Neural cell (in vitro differentiated cells): ENCODE measurements at regions not wholly inside any gene's neighbourhood (a gene's known extent, or its start where the extent isn't known, plus 50 kb on each side); places are given as distances from the start of the nearest gene placed in this dataset.

Experiments used
- H2AFZ ChIP-seq: fragments of 200-600, 300-800 bp; sonication (generic), shearing (Covaris generic); 2 replicates; pipeline ENCODE4 v1.6.0; 2014; ENCODE audit warnings: low read depth, mild to moderate bottlenecking, antibody characterized with exemption, low read length, moderate library complexity
- H3F3A ChIP-seq: fragments of 200-600 bp; shearing (Covaris generic); 2 replicates; pipeline ENCODE4 v1.6.1; 2016; ENCODE audit warnings: mild to moderate bottlenecking, moderate library complexity, mixed read lengths, antibody characterized with exemption, low read length; ENCODE audit not compliant: insufficient read depth, poor library complexity, severe bottlenecking
- H3K27ac ChIP-seq: fragments of 200-600, 300-800 bp; sonication (generic), shearing (Covaris generic); 2 replicates; pipeline ENCODE4 v1.5.1; 2014; ENCODE audit warnings: mild to moderate bottlenecking, low read length, moderate library complexity
- H3K27me3 ChIP-seq: fragments of 300-800, 200-600 bp; sonication (generic), shearing (Covaris generic); 2 replicates; pipeline ENCODE4 v1.6.0; 2014; ENCODE audit warnings: mild to moderate bottlenecking, low read depth, low read length, moderate library complexity; ENCODE audit not compliant: insufficient read depth
- H3K36me3 ChIP-seq: fragments of 300-800, 200-600 bp; sonication (generic), shearing (Covaris generic); 2 replicates; pipeline ENCODE4 v1.5.1; 2014; ENCODE audit warnings: mild to moderate bottlenecking, antibody characterized with exemption, low read length, moderate library complexity; ENCODE audit not compliant: insufficient read depth
- H3K4me2 ChIP-seq: fragments of 300-800, 200-600 bp; sonication (generic), shearing (Covaris generic); 2 replicates; pipeline ENCODE4 v1.6.0; 2014; ENCODE audit warnings: mild to moderate bottlenecking, low read length
- H3K4me3 ChIP-seq: fragments of 300-800, 200-600 bp; sonication (generic), shearing (Covaris generic); 2 replicates; pipeline ENCODE4 v1.5.1; 2014; ENCODE audit warnings: mild to moderate bottlenecking, low read length, moderate library complexity
- H3K79me2 ChIP-seq: fragments of 200-600 bp; shearing (Covaris generic); replicated peaks from 2 replicates; pipeline ENCODE4 v1.6.0; 2014; ENCODE audit warnings: mild to moderate bottlenecking, low read length, moderate library complexity; ENCODE audit not compliant: insufficient read depth
- H3K9ac ChIP-seq: fragments of 300-800, 200-600 bp; sonication (generic), shearing (Covaris generic); 2 replicates; pipeline ENCODE4 v1.6.1; 2016; ENCODE audit warnings: mild to moderate bottlenecking, low read length, mixed read lengths
- H3K9me2 ChIP-seq: fragments of 200-600 bp; shearing (Covaris generic); 2 replicates; pipeline ENCODE4 v1.6.1; 2016; ENCODE audit warnings: mild to moderate bottlenecking, low read length, mixed read lengths; ENCODE audit not compliant: insufficient read depth
- H3K9me3 ChIP-seq: fragments of 200-600, 300-800 bp; sonication (generic), shearing (Covaris generic); 2 replicates; pipeline ENCODE4 v1.6.1; 2016; ENCODE audit warnings: mild to moderate bottlenecking, mixed run types, low read length, moderate library complexity, mixed read lengths
- H4K20me1 ChIP-seq: fragments of 200-600 bp; shearing (Covaris generic); 2 replicates; pipeline ENCODE4 v1.6.1; 2016; ENCODE audit warnings: mild to moderate bottlenecking, mixed run types; ENCODE audit not compliant: insufficient read depth
- CTCF ChIP-seq: fragments of 450-650 bp; IDR thresholded peaks from 2 replicates; pipeline ENCODE4 v1.5.1; 2014; ENCODE audit warnings: antibody characterized with exemption, mild to moderate bottlenecking, moderate library complexity; ENCODE audit not compliant: poor library complexity, severe bottlenecking
- EP300 ChIP-seq: fragments of 450-650 bp; conservative IDR thresholded peaks from 2 replicates; pipeline ENCODE4 v1.6.1; 2014; ENCODE audit warnings: antibody characterized with exemption, mild to moderate bottlenecking, moderate library complexity; ENCODE audit not compliant: poor library complexity, severe bottlenecking
- EZH2 ChIP-seq: fragments of 200-600, 300-800 bp; shearing (Covaris generic), sonication (generic); IDR thresholded peaks from 2 replicates; pipeline ENCODE4 v1.6.1; 2014; ENCODE audit warnings: antibody characterized with exemption, low read length, borderline replicate concordance, mild to moderate bottlenecking; ENCODE audit not compliant: insufficient read depth, poor library complexity, severe bottlenecking
- MXI1 ChIP-seq: fragments of 450-650 bp; conservative IDR thresholded peaks from 2 replicates; pipeline ENCODE4 v1.6.1; 2014; ENCODE audit warnings: antibody characterized with exemption, mild to moderate bottlenecking; ENCODE audit not compliant: poor library complexity, severe bottlenecking
- POLR2AphosphoS5 ChIP-seq: IDR thresholded peaks from 2 replicates; pipeline ENCODE4 v1.6.1; 2012
- RAD21 ChIP-seq: fragments of 450-650 bp; conservative IDR thresholded peaks from 2 replicates; pipeline ENCODE4 v1.6.1; 2014; ENCODE audit warnings: antibody characterized with exemption, mild to moderate bottlenecking, moderate library complexity
- REST ChIP-seq: IDR thresholded peaks from 2 replicates; pipeline ENCODE4 v1.6.1; 2012; ENCODE audit warnings: borderline replicate concordance
- SMC3 ChIP-seq: fragments of 450-650 bp; conservative IDR thresholded peaks from 2 replicates; pipeline ENCODE4 v1.6.1; 2014; ENCODE audit warnings: antibody characterized with exemption, mild to moderate bottlenecking, moderate library complexity; ENCODE audit not compliant: poor library complexity
- TAF1 ChIP-seq: IDR thresholded peaks from 2 replicates; pipeline ENCODE4 v1.6.1; 2012; ENCODE audit warnings: low read depth

- Histone ChIP-seq H3K4me3 (no peak overlapping the region), H2AFZ (no peak overlapping the region), H4K20me1 (no peaks in the 10 kb centered on the region), H3F3A (no peaks in the 10 kb centered on the region), H3K27me3 (no peaks in the 10 kb centered on the region), H3K9me3 (no peaks in the 10 kb centered on the region), H3K36me3 (no peaks in the 10 kb centered on the region), H3K9me2 (no peaks in the 10 kb centered on the region), H3K9ac (no peak overlapping the region), H3K27ac (no peak overlapping the region), H3K4me2 (no peak overlapping the region), H3K79me2 (no peaks in the 10 kb centered on the region)
- TF ChIP-seq EP300 (no peak), EZH2 (no peak), SMC3 (no peak)
Measured at GRCh38 chr2:153138651-153139375, 339.7 kb downstream of the RPRM start.

GRCh38 chr2:153136216-153136615 lies 342.3 kb downstream of the RPRM start:
- Histone ChIP-seq H4K20me1 (no peaks in the 10 kb centered on the region), H3K9me2 (no peaks in the 10 kb centered on the region), H2AFZ (no peak overlapping the region), H3K9me3 (no peaks in the 10 kb centered on the region), H3K4me3 (no peak overlapping the region), H3K27ac (no peak overlapping the region), H3K36me3 (no peaks in the 10 kb centered on the region), H3K4me2 (no peak overlapping the region), H3F3A (no peaks in the 10 kb centered on the region), H3K27me3 (no peaks in the 10 kb centered on the region), H3K79me2 (no peaks in the 10 kb centered on the region), H3K9ac (no peak overlapping the region)
- TF ChIP-seq EZH2: no peak

GRCh38 chr2:153134725-153135124 lies 343.8 kb downstream of the RPRM start:
- TF ChIP-seq CTCF (no peak), RAD21 (no peak), EP300 (no peak), MXI1 (no peak), SMC3 (no peak), POLR2AphosphoS5 (no peak), TAF1 (no peak), EZH2 (no peak), REST (no peak)
- H3K9me3 ChIP-seq: no peaks in the 10 kb centered on the region

More at GRCh38 chr2:153134725-153135124, 343.8 kb downstream of the RPRM start:
- Histone ChIP-seq H3K27me3 (no peaks in the 10 kb centered on the region), H3K79me2 (no peaks in the 10 kb centered on the region), H3K4me2 (no peak overlapping the region), H4K20me1 (no peaks in the 10 kb centered on the region), H3K9ac (no peak overlapping the region), H3K9me2 (no peaks in the 10 kb centered on the region), H3K27ac (no peak overlapping the region), H2AFZ (no peak overlapping the region), H3K4me3 (no peak overlapping the region), H3K36me3 (no peaks in the 10 kb centered on the region), H3F3A (no peaks in the 10 kb centered on the region)
